DOHH2 (cell line): ENCODE measurements at regions not wholly inside any gene's neighbourhood (a gene's known extent, or its start where the extent isn't known, plus 50 kb on each side); places are given as distances from the start of the nearest gene placed in this dataset.

ENCODE experiments used
- EZH2phosphoT487 ChIP-seq: fragments of 200-600 bp; sonication (generic); IDR thresholded peaks from 2 replicates; pipeline ENCODE4 v1.6.1; 2017; ENCODE audit warnings: borderline replicate concordance, mild to moderate bottlenecking, antibody characterized with exemption, low read length, moderate library complexity, mixed read lengths
- TF ChIP-seq, protein P1 (sequence below): fragments of 200-600 bp; sonication (generic); IDR thresholded peaks from one replicate; pipeline ENCODE4 v1.5.1; 2014; ENCODE audit warnings: antibody characterized with exemption, mild to moderate bottlenecking, low read depth, low read length; ENCODE audit not compliant: poor library complexity, severe bottlenecking

GRCh38 chr9:117516676-117517632 is 102.1 kb upstream of the ASTN2 start:
- TF ChIP-seq, protein P1, sequence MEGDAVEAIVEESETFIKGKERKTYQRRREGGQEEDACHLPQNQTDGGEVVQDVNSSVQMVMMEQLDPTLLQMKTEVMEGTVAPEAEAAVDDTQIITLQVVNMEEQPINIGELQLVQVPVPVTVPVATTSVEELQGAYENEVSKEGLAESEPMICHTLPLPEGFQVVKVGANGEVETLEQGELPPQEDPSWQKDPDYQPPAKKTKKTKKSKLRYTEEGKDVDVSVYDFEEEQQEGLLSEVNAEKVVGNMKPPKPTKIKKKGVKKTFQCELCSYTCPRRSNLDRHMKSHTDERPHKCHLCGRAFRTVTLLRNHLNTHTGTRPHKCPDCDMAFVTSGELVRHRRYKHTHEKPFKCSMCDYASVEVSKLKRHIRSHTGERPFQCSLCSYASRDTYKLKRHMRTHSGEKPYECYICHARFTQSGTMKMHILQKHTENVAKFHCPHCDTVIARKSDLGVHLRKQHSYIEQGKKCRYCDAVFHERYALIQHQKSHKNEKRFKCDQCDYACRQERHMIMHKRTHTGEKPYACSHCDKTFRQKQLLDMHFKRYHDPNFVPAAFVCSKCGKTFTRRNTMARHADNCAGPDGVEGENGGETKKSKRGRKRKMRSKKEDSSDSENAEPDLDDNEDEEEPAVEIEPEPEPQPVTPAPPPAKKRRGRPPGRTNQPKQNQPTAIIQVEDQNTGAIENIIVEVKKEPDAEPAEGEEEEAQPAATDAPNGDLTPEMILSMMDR: no peak
- no peak for TF ChIP-seq EZH2phosphoT487
